ENCODE measurements at regions not wholly inside any gene's neighbourhood (a gene's known extent, or its start where the extent isn't known, plus 50 kb on each side); places are given as distances from the start of the nearest gene placed in this dataset.

DNA sequence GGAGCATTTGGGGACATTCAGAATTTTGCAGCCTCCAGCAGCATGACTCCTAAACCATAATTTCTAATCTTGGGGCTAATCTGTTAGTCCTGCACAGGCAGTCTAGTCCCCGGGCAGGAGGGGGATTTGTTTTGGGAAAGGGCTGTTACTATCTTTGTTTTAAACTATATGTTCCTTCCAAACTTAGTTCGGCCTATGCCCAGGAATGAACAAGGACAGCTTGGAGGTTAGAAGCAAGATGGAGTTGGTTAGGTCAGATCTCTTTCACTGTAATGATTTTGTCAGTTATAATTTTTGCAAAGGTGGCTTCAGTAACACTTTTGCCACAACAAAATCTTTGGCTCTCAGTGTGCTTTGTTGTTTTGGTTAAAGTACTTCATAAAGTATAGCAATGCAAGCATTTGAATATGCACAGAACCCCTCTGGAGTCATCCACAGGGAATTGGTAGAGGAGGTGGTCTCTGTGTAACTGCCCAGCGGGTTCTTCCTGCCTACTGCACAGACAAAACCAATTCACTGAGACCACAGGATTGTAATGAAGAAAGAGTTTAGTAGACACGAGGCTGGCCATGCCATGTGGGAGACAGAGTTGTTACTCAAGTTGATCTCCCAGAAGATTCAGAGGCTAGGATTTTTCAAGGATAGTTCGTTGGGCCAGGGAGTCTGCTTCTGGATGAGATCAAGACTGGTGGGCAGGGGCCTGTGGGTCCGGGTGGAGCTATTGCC, 224.1 kb upstream of the MYLIP start:
- TF ChIP-seq, protein P1, sequence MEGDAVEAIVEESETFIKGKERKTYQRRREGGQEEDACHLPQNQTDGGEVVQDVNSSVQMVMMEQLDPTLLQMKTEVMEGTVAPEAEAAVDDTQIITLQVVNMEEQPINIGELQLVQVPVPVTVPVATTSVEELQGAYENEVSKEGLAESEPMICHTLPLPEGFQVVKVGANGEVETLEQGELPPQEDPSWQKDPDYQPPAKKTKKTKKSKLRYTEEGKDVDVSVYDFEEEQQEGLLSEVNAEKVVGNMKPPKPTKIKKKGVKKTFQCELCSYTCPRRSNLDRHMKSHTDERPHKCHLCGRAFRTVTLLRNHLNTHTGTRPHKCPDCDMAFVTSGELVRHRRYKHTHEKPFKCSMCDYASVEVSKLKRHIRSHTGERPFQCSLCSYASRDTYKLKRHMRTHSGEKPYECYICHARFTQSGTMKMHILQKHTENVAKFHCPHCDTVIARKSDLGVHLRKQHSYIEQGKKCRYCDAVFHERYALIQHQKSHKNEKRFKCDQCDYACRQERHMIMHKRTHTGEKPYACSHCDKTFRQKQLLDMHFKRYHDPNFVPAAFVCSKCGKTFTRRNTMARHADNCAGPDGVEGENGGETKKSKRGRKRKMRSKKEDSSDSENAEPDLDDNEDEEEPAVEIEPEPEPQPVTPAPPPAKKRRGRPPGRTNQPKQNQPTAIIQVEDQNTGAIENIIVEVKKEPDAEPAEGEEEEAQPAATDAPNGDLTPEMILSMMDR (IDR thresholded peaks at IDR 0.05; ENCODE audit: low read depth, low read length, poor library complexity, severe bottlenecking), result no peak
- no peak for TF ChIP-seq EZH2phosphoT487 (IDR thresholded peaks at IDR 0.05; ENCODE audit: borderline replicate concordance, low read length)

Measured in DOHH2 (cell line).